ENCODE measurements at regions not wholly inside any gene's neighbourhood (a gene's known extent, or its start where the extent isn't known, plus 50 kb on each side); places are given as distances from the start of the nearest gene placed in this dataset.

GRCh38 chr19:30107251-30107650, 165.2 kb downstream of the URI1 start:
- DNase-seq = peak; percentile 52

GRCh38 chr19:30109565-30109964, 167.5 kb downstream of the URI1 start:
- H3K36me3 ChIP-seq = no peaks in the 10 kb centered on the region
- no peak overlapping the region for H3K4me3 ChIP-seq
- H3K27ac ChIP-seq = no peak overlapping the region
- no peak for DNase-seq
- H3K27me3 ChIP-seq (replicated peaks in 1 of 7) = peaks cover 0 to 12% (median 0%) of the 10 kb centered on the region in 7 donors
- peaks cover 0 to 8% (median 0%) of the 10 kb centered on the region in 6 donors for H3K4me1 ChIP-seq
- TF ChIP-seq CTCF (IDR thresholded peaks at IDR 0.05 in 8 of 11, conservative IDR thresholded peaks at IDR 0.05 in 3 of 11) (no peak), POLR2AphosphoS5 (IDR thresholded peaks at IDR 0.05) (no peak), POLR2A (IDR thresholded peaks at IDR 0.05) (no peak)
- no peaks in the 10 kb centered on the region for H3K9me3 ChIP-seq
- intact Hi-C loops (cut with DNase I; ENCODE audit: low total_unique reads) = no loop called here
- WGBS, 5 donors = 62 to 78% (median 74%) methylated on average over 5 of the region's 5 CpGs

More at GRCh38 chr19:30107251-30107650, 165.2 kb downstream of the URI1 start:
- TF ChIP-seq CTCF (IDR thresholded peaks at IDR 0.05 in 8 of 11, conservative IDR thresholded peaks at IDR 0.05 in 3 of 11) (no peak), POLR2AphosphoS5 (IDR thresholded peaks at IDR 0.05) (no peak), POLR2A (IDR thresholded peaks at IDR 0.05) (no peak)
- H3K27me3 ChIP-seq (replicated peaks in 1 of 7) = peaks cover 0 to 12% (median 0%) of the 10 kb centered on the region in 7 donors
- WGBS, 5 donors = 27 to 44% (median 37%) methylated on average over 10 to 12 of the region's 12 CpGs
- H3K27ac ChIP-seq = no peak overlapping the region
- H3K4me3 ChIP-seq = no peak overlapping the region
- no peaks in the 10 kb centered on the region for H3K9me3 ChIP-seq
- intact Hi-C loops (cut with DNase I; ENCODE audit: low total_unique reads) = no loop called here
- no peaks in the 10 kb centered on the region for H3K36me3 ChIP-seq
- H3K4me1 ChIP-seq = peaks cover 0 to 4% (median 0%) of the 10 kb centered on the region in 6 donors

- WGBS, 5 donors = 88 to 93% (median 90%) methylated on average over 15 to 22 of the region's 22 CpGs
- no peak overlapping the region for H3K4me3 ChIP-seq
- H3K27ac ChIP-seq = no peak overlapping the region
- H3K4me1 ChIP-seq = peaks cover 0 to 8% (median 0%) of the 10 kb centered on the region in 6 donors
- no peaks in the 10 kb centered on the region for H3K9me3 ChIP-seq
- DNase-seq = no peak
- no peak for TF ChIP-seq POLR2AphosphoS5 (IDR thresholded peaks at IDR 0.05)
- no peak for TF ChIP-seq POLR2A (IDR thresholded peaks at IDR 0.05)
- TF ChIP-seq CTCF (IDR thresholded peaks at IDR 0.05 in 8 of 11, conservative IDR thresholded peaks at IDR 0.05 in 3 of 11) = no peak
- H3K36me3 ChIP-seq = no peaks in the 10 kb centered on the region
- intact Hi-C loops (cut with DNase I; ENCODE audit: low total_unique reads) = no loop called here
- peaks cover 0 to 12% (median 0%) of the 10 kb centered on the region in 7 donors for H3K27me3 ChIP-seq (replicated peaks in 1 of 7)
Observed at GRCh38 chr19:30111021-30111855, 169.2 kb downstream of the URI1 start.

GRCh38 chr19:30112171-30112570, 170.1 kb downstream of the URI1 start:
- Histone ChIP-seq H3K4me3 (no peak overlapping the region), H3K4me1 (peaks cover 0 to 8% (median 0%) of the 10 kb centered on the region in 6 donors), H3K9me3 (no peaks in the 10 kb centered on the region), H3K36me3 (no peaks in the 10 kb centered on the region), H3K27ac (no peak overlapping the region), H3K27me3 (replicated peaks in 1 of 7) (peaks cover 0 to 3% (median 0%) of the 10 kb centered on the region in 7 donors)
- 76 to 95% (median 87%) methylated on average over 6 to 9 of the region's 9 CpGs for WGBS, 5 donors
- TF ChIP-seq CTCF (IDR thresholded peaks at IDR 0.05 in 8 of 11, conservative IDR thresholded peaks at IDR 0.05 in 3 of 11) = no peak
- TF ChIP-seq POLR2A (IDR thresholded peaks at IDR 0.05) = no peak
- no peak for TF ChIP-seq POLR2AphosphoS5 (IDR thresholded peaks at IDR 0.05)
- DNase-seq = peak; percentile 50
- intact Hi-C loops (cut with DNase I; ENCODE audit: low total_unique reads) = no loop called here
